ENCODE measurements at regions not wholly inside any gene's neighbourhood (a gene's known extent, or its start where the extent isn't known, plus 50 kb on each side); places are given as distances from the start of the nearest gene placed in this dataset.

GRCh38 chr12:46485853-46486252, 113.3 kb upstream of the SLC38A2 start:
- Histone ChIP-seq H3K36me3 (ENCODE audit: insufficient read depth, low read length) (no peaks in the 10 kb centered on the region), H3K4me2 (ENCODE audit: low read length) (no peak overlapping the region), H2AFZ (ENCODE audit: low read depth, low read length) (no peak overlapping the region), H4K20me1 (ENCODE audit: insufficient read depth) (no peaks in the 10 kb centered on the region), H3K9me3 (ENCODE audit: low read length) (no peaks in the 10 kb centered on the region), H3K27ac (ENCODE audit: low read length) (no peak overlapping the region), H3K9ac (ENCODE audit: low read length) (no peak overlapping the region), H3K9me2 (ENCODE audit: insufficient read depth, low read length) (no peaks in the 10 kb centered on the region), H3K4me3 (ENCODE audit: low read length) (no peak overlapping the region), H3F3A (ENCODE audit: insufficient read depth, low read length, poor library complexity, severe bottlenecking) (no peaks in the 10 kb centered on the region), H3K27me3 (ENCODE audit: insufficient read depth, low read depth, low read length) (no peaks in the 10 kb centered on the region), H3K79me2 (replicated peaks; ENCODE audit: insufficient read depth, low read length) (no peaks in the 10 kb centered on the region)
- no peak for TF ChIP-seq MXI1 (conservative IDR thresholded peaks at IDR 0.05; ENCODE audit: poor library complexity, severe bottlenecking)
- TF ChIP-seq SMC3 (conservative IDR thresholded peaks at IDR 0.05; ENCODE audit: poor library complexity) = no peak
- TF ChIP-seq POLR2AphosphoS5 (IDR thresholded peaks at IDR 0.05) = no peak
- TF ChIP-seq RAD21 (conservative IDR thresholded peaks at IDR 0.05) = no peak
- no peak for TF ChIP-seq EZH2 (IDR thresholded peaks at IDR 0.05; ENCODE audit: borderline replicate concordance, insufficient read depth, low read length, poor library complexity, severe bottlenecking)
- TF ChIP-seq REST (IDR thresholded peaks at IDR 0.05; ENCODE audit: borderline replicate concordance) = no peak
- no peak for TF ChIP-seq TAF1 (IDR thresholded peaks at IDR 0.05; ENCODE audit: low read depth)
- no peak for TF ChIP-seq EP300 (conservative IDR thresholded peaks at IDR 0.05; ENCODE audit: poor library complexity, severe bottlenecking)
- TF ChIP-seq CTCF (IDR thresholded peaks at IDR 0.05; ENCODE audit: poor library complexity, severe bottlenecking) = no peak

- Histone ChIP-seq H3K36me3 (ENCODE audit: insufficient read depth, low read length) (no peaks in the 10 kb centered on the region), H3K9ac (ENCODE audit: low read length) (no peak overlapping the region), H3K27ac (ENCODE audit: low read length) (no peak overlapping the region), H3K4me2 (ENCODE audit: low read length) (no peak overlapping the region), H3F3A (ENCODE audit: insufficient read depth, low read length, poor library complexity, severe bottlenecking) (no peaks in the 10 kb centered on the region), H2AFZ (ENCODE audit: low read depth, low read length) (no peak overlapping the region), H3K9me2 (ENCODE audit: insufficient read depth, low read length) (no peaks in the 10 kb centered on the region), H4K20me1 (ENCODE audit: insufficient read depth) (no peaks in the 10 kb centered on the region), H3K79me2 (replicated peaks; ENCODE audit: insufficient read depth, low read length) (no peaks in the 10 kb centered on the region), H3K9me3 (ENCODE audit: low read length) (no peaks in the 10 kb centered on the region), H3K27me3 (ENCODE audit: insufficient read depth, low read depth, low read length) (no peaks in the 10 kb centered on the region), H3K4me3 (ENCODE audit: low read length) (no peak overlapping the region)
- TF ChIP-seq REST (IDR thresholded peaks at IDR 0.05; ENCODE audit: borderline replicate concordance) (no peak), CTCF (IDR thresholded peaks at IDR 0.05; ENCODE audit: poor library complexity, severe bottlenecking) (no peak), RAD21 (conservative IDR thresholded peaks at IDR 0.05) (no peak), TAF1 (IDR thresholded peaks at IDR 0.05; ENCODE audit: low read depth) (no peak), POLR2AphosphoS5 (IDR thresholded peaks at IDR 0.05) (no peak), EZH2 (IDR thresholded peaks at IDR 0.05; ENCODE audit: borderline replicate concordance, insufficient read depth, low read length, poor library complexity, severe bottlenecking) (no peak), EP300 (conservative IDR thresholded peaks at IDR 0.05; ENCODE audit: poor library complexity, severe bottlenecking) (no peak), SMC3 (conservative IDR thresholded peaks at IDR 0.05; ENCODE audit: poor library complexity) (no peak), MXI1 (conservative IDR thresholded peaks at IDR 0.05; ENCODE audit: poor library complexity, severe bottlenecking) (no peak)
These were observed 112.0 kb upstream of the SLC38A2 start for GRCh38 chr12:46484396-46485061.
